ENCODE measurements at regions not wholly inside any gene's neighbourhood (a gene's known extent, or its start where the extent isn't known, plus 50 kb on each side); places are given as distances from the start of the nearest gene placed in this dataset.

- CTCF ChIA-PET = interaction anchor here (0.6 to 1.7 kb wide), 2 partner anchors 10 to 62 kb away, joined by 4 read pairs; no protein-coding TSS in a partner anchor
- no peaks in the 10 kb centered on the region for H3K36me3 ChIP-seq (ENCODE audit: control insufficient read depth, insufficient read depth, low read length)
- POLR2A ChIA-PET = no interaction called here
- DNase-seq (ENCODE audit: low read depth) = no peak
- no peaks in the 10 kb centered on the region for H3K27me3 ChIP-seq (ENCODE audit: control insufficient read depth, insufficient read depth, low read length)
- no peak overlapping the region for H3K4me3 ChIP-seq (ENCODE audit: low read depth, low read length)
- TF ChIP-seq CTCF (IDR thresholded peaks at IDR 0.05; ENCODE audit: insufficient read depth, low read depth, low read length) = no peak
These were observed 96.4 kb upstream of the SPIN1 start for GRCh38 chr9:88291856-88292255.

GRCh38 chr9:88291056-88291455 is 97.2 kb upstream of the SPIN1 start:
- CTCF ChIA-PET = interaction anchor here (0.6 kb wide), 1 partner anchor 61 kb away, joined by 4 read pairs; no protein-coding TSS in a partner anchor
- H3K4me3 ChIP-seq (ENCODE audit: low read depth, low read length) = no peak overlapping the region
- DNase-seq (ENCODE audit: low read depth) = no peak
- no peaks in the 10 kb centered on the region for H3K36me3 ChIP-seq (ENCODE audit: control insufficient read depth, insufficient read depth, low read length)
- POLR2A ChIA-PET = no interaction called here
- no peaks in the 10 kb centered on the region for H3K27me3 ChIP-seq (ENCODE audit: control insufficient read depth, insufficient read depth, low read length)
- no peak for TF ChIP-seq CTCF (IDR thresholded peaks at IDR 0.05; ENCODE audit: insufficient read depth, low read depth, low read length)

- H3K27me3 ChIP-seq (ENCODE audit: control insufficient read depth, insufficient read depth, low read length) = no peaks in the 10 kb centered on the region
- H3K36me3 ChIP-seq (ENCODE audit: control insufficient read depth, insufficient read depth, low read length) = no peaks in the 10 kb centered on the region
- POLR2A ChIA-PET = no interaction called here
- DNase-seq (ENCODE audit: low read depth) = no peak
- no peak for TF ChIP-seq CTCF (IDR thresholded peaks at IDR 0.05; ENCODE audit: insufficient read depth, low read depth, low read length)
- no peak overlapping the region for H3K4me3 ChIP-seq (ENCODE audit: low read depth, low read length)
- CTCF ChIA-PET = interaction anchor here (0.6 kb wide), 1 partner anchor 61 kb away, joined by 3 read pairs; no protein-coding TSS in a partner anchor
These were observed 98.7 kb upstream of the SPIN1 start for GRCh38 chr9:88289532-88289931.

- no peak for DNase-seq (ENCODE audit: low read depth)
- POLR2A ChIA-PET = no interaction called here
- H3K36me3 ChIP-seq (ENCODE audit: control insufficient read depth, insufficient read depth, low read length) = no peaks in the 10 kb centered on the region
- no peak overlapping the region for H3K4me3 ChIP-seq (ENCODE audit: low read depth, low read length)
- CTCF ChIA-PET = no interaction called here
- TF ChIP-seq CTCF (IDR thresholded peaks at IDR 0.05; ENCODE audit: insufficient read depth, low read depth, low read length) = no peak
- no peaks in the 10 kb centered on the region for H3K27me3 ChIP-seq (ENCODE audit: control insufficient read depth, insufficient read depth, low read length)
These were observed 100.3 kb upstream of the SPIN1 start for GRCh38 chr9:88287972-88288371.

- no peak for DNase-seq (ENCODE audit: low read depth)
- POLR2A ChIA-PET = no interaction called here
- Histone ChIP-seq H3K4me3 (ENCODE audit: low read depth, low read length) (no peak overlapping the region), H3K36me3 (ENCODE audit: control insufficient read depth, insufficient read depth, low read length) (no peaks in the 10 kb centered on the region), H3K27me3 (ENCODE audit: control insufficient read depth, insufficient read depth, low read length) (no peaks in the 10 kb centered on the region)
- CTCF ChIA-PET = no interaction called here
- no peak for TF ChIP-seq CTCF (IDR thresholded peaks at IDR 0.05; ENCODE audit: insufficient read depth, low read depth, low read length)
These were observed 107.3 kb upstream of the SPIN1 start for GRCh38 chr9:88280816-88281382.

All from BJ (cell line).